NOMO-1 (cell line): ENCODE measurements at regions not wholly inside any gene's neighbourhood (a gene's known extent, or its start where the extent isn't known, plus 50 kb on each side); places are given as distances from the start of the nearest gene placed in this dataset.
"Not testable (repeated sequence)": the region's sequence is repeated elsewhere in the genome, so short reads cannot be mapped to it uniquely, and the experiment has no call there.

Source experiments
- DNase-seq, 2 experiments: peaks; one replicate each; lab custom pipeline; 2025; ENCODE audit not compliant: unreplicated experiment in 2 of 2; lab: John Stamatoyannopoulos, UW

- no peak for DNase-seq
These were observed 154.6 kb upstream of the ZNF267 start for GRCh38 chr16:31718998-31719397.

DNA sequence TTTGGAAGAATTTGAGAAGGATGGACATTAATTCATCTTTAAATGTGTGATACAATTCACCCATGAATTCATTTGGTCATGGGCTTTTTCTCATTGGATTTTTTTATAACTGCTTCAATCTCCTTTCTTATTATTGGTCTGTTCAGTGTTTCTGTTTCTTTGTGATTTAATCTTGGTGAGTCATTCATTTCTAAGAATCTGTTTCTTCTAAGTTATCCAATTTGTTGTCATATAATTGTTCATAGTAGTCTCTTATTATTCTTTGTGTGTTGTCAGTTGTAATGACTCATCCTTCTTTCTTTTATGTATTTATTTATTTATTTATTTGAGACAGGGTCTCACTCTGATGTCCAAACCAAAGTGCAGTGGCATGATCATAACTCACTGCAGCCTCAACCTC lies 146.1 kb upstream of the ZNF267 start:
- DNase-seq = no peak

DNA sequence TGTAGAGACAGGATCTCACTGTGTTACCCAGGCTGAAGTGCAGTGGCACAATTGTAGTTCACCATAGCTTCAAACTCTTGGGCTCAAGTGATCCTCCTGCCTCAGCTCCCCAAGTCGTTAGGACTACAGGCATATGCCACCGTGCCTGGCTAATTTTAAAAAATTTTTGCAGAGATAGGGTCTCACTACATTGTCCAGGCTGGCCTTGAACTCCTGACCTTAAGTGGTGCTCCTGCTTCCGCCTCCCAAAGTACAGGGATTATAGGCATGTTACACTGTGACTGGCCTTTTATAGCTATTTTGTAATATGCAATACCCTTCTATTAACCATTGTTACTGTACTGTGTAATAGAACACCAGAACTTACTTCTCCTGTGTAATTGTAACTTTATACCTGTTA lies 139.3 kb upstream of the ZNF267 start:
- DNase-seq = no peak

DNA sequence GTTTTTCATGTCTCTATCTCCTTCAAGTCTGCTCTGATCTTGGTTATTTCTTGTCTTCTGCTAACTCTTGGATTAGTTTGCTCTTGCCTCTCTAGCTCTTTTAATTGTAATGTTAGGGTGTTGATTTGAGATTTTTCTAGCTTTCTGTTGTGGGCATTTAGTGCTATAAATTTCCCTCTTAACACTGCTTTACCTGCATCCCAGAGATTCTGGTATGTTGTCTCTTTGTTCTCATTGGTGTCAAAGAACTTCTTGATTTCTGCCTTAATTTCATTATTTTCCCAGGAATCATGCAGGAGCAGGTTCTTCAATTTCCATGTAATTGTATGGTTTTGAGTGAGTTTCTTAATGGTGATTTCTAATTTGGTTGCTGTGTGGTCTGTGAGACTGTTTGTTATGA lies 128.5 kb upstream of the ZNF267 start:
- DNase-seq = not testable (repeated sequence)

DNA sequence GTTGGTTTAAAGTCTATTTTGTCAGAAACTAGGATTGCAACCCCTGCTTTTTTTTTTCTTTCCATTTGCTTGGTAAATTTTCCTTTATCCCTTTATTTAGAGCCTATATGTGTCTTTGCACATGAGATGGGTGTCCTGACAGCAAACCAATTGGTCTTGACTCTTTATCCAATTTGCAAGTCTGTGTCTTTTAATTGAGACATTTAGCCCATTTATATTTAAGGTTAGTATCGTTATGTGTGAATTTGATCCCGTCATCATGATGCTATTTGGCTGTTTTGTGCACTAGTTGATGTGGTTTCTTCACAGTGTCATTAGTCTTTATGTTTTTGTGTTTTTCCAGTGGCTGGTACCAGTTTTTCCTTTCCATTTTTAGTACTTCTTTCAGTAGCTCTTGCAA lies 127.7 kb upstream of the ZNF267 start:
- no peak for DNase-seq

GRCh38 chr16:31754998-31755615 lies 118.5 kb upstream of the ZNF267 start:
- DNase-seq = no peak

GRCh38 chr16:31764103-31764502 lies 109.5 kb upstream of the ZNF267 start:
- DNase-seq = no peak

- DNase-seq = no peak
These were observed 106.3 kb upstream of the ZNF267 start for GRCh38 chr16:31767267-31767666.

DNA sequence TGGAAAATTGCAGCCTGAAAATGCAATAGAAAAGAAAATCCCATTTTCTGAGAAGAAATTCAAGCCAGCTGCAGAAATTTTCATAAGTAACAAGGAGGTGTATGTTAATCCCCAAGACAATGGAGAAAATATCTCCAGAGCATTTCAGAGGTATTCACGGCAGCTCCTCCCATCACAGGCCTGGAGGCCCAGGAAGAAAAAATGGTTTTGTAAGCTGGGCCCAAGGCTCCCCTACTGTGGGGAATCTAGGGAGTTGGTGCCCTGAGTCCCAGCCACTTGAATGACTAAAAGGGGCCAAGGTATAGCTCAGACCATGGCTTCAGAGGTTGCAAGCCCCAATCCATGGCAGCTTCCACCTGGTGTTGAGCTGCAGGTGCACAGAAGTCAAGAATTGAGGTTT lies 93.3 kb upstream of the ZNF267 start:
- no peak for DNase-seq

DNA sequence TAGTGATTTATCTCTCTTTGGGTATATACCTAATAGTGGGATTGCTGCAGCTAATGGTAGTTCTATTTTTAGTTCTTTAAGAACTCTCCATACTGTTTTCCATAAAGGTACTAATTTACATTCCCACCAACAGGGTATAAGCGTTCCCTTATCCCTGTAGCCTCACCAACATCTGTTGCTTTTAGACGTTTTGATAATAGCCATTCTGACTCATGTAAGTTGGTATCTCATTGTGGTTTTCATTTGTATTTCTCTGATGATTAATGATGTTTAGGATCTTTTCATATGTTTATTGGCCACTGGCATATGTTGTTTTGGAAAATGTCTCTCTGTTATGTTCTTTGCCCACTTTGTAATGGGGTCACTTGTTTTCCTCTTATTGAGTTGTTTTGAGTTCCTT lies 88.5 kb upstream of the ZNF267 start:
- no peak for DNase-seq

GRCh38 chr16:31807086-31807485 lies 66.5 kb upstream of the ZNF267 start:
- no peak for DNase-seq

GRCh38 chr16:31810863-31811262 lies 62.7 kb upstream of the ZNF267 start:
- DNase-seq = no peak

DNA sequence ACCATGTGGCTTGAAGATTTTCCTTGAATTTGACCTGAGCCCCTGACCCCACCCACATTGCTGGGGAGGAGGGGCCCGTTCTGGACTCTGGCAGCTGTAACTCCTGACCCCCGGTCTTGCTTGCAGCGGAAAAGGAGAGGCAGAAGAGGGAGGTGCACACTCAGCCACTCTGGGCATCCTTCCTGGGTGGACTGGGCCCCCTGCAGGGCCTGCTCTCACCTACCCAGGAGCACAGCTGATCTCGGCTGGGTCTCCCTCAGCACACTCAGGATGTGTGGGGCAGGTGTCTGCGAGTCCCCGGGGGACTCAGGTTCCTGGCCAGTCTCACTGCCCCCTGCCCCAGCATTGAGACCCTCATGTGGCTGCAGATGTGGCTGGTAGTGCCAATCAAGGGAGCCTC lies 57.5 kb upstream of the ZNF267 start:
- DNase-seq = not testable (repeated sequence)

- no peak for DNase-seq
These were observed 54.2 kb upstream of the ZNF267 start for GRCh38 chr16:31819386-31819785.

GRCh38 chr16:31819948-31820347 lies 53.7 kb upstream of the ZNF267 start:
- no peak for DNase-seq
